K562 (cell line): ENCODE measurements at regions not wholly inside any gene's neighbourhood (a gene's known extent, or its start where the extent isn't known, plus 50 kb on each side); places are given as distances from the start of the nearest gene placed in this dataset.

ENCODE experiments used
- ATAC-seq: fragments of 200-7000 bp; cut with Tn5 transposase; 3 replicates; pipeline ENCODE4 v1.9.1; 2020; ENCODE audit warnings: moderate library complexity
- BruUV-seq: library from RNA; stranded (reverse); fragments of 400-500 nt; replicated peaks from 2 replicates; lab custom pipeline; 2021; lab: Mats Ljungman, UMichigan
- CTCF ChIA-PET: fragments of 300-600 bp; formaldehyde crosslinking; extraction: SDS; loops from one replicate; lab custom pipeline; 2021; ENCODE audit warnings: low intra/inter-chr PET ratio; lab: Yijun Ruan, JAX
- POLR2A ChIA-PET: fragments of 300-600, 350-650 bp; sonication (Branson Sonifier 250); formaldehyde crosslinking; extraction: SDS; loops from one replicate; lab custom pipeline; 2021; ENCODE audit warnings: antibody characterized with exemption, inconsistent platforms; lab: Yijun Ruan, JAX
- DNase-seq, 4 experiments: peaks; one replicate each; pipeline versions ENCODE4 v3.0.0 to v3.0.0-alpha.2; 2011 to 2018; ENCODE audit warnings: low spot score in 3 of 4, mixed read lengths in 3 of 4; ENCODE audit errors: extremely low read depth in 1 of 4
- FAIRE-seq: peaks from 2 replicates; lab custom pipeline; 2011; peaks lifted over from hg19 to GRCh38; lab: Jason Lieb, UNC
- H2AFZ ChIP-seq: 2 replicates; pipeline ENCODE4 v1.6.0; 2011; ENCODE audit warnings: low read depth, low read length, control low read depth, inconsistent platforms
- H3K27ac ChIP-seq: fragments of 200-600 bp; 3 replicates; pipeline ENCODE4 v1.8.0; 2011; ENCODE audit warnings: low read depth, mild to moderate bottlenecking, control low read depth, inconsistent platforms, low read length, moderate library complexity, mixed read lengths; ENCODE audit errors: extremely low read depth
- H3K27me3 ChIP-seq, 2 experiments: fragments of 300-600 bp in 1 of 2; 2 replicates in 1 of 2; 3 replicates in 1 of 2; pipeline versions ENCODE4 v1.6.0 to v1.8.0; 2011; ENCODE audit warnings: inconsistent platforms in 2 of 2, low read length in 2 of 2, mild to moderate bottlenecking in 1 of 2, mixed read lengths in 1 of 2, moderate library complexity in 1 of 2; ENCODE audit not compliant: control insufficient read depth in 2 of 2, insufficient read depth in 2 of 2
- H3K36me3 ChIP-seq: fragments of 300-600 bp; 3 replicates; pipeline ENCODE4 v1.8.0; 2011; ENCODE audit warnings: mild to moderate bottlenecking, low read length, inconsistent platforms; ENCODE audit not compliant: control insufficient read depth, insufficient read depth
- H3K4me1 ChIP-seq, 2 experiments: fragments of 200-600 bp in 1 of 2; replicated peaks in 1 of 2; 2 replicates in 1 of 2; 3 replicates in 1 of 2; pipeline versions ENCODE4 v1.5.1 to v1.8.0; 2011; ENCODE audit warnings: inconsistent platforms in 2 of 2, low read length in 2 of 2, mild to moderate bottlenecking in 1 of 2, mixed read lengths in 1 of 2, moderate library complexity in 1 of 2; ENCODE audit not compliant: control insufficient read depth in 2 of 2, insufficient read depth in 2 of 2
- H3K4me2 ChIP-seq: 2 replicates; pipeline ENCODE4 v1.6.1; 2011; ENCODE audit warnings: low read length, control low read depth, inconsistent platforms, mixed read lengths; ENCODE audit not compliant: insufficient read depth
- H3K4me3 ChIP-seq: fragments of 200-600 bp; sonication (generic), shearing (Covaris generic); 2 replicates; pipeline ENCODE4 v1.5.1; 2016; ENCODE audit warnings: control low read depth, inconsistent platforms
- H3K79me2 ChIP-seq: fragments of 200-600 bp; 3 replicates; pipeline ENCODE4 v1.8.0; 2011; ENCODE audit warnings: low read length, inconsistent platforms; ENCODE audit not compliant: control insufficient read depth, insufficient read depth
- H3K9ac ChIP-seq, 2 experiments: 2 replicates each; pipeline versions ENCODE4 v1.6.0 to v1.6.1; 2011; ENCODE audit warnings: low read depth in 2 of 2, low read length in 2 of 2, control low read depth in 1 of 2, inconsistent platforms in 1 of 2, mild to moderate bottlenecking in 1 of 2, mixed read lengths in 1 of 2; ENCODE audit not compliant: insufficient read depth in 1 of 2
- H3K9me1 ChIP-seq: one replicate; pipeline ENCODE4 v1.6.0; 2011; ENCODE audit warnings: inconsistent platforms, mild to moderate bottlenecking, low read length, moderate library complexity; ENCODE audit not compliant: control insufficient read depth, insufficient read depth
- H3K9me3 ChIP-seq: replicated peaks from 2 replicates; pipeline ENCODE4 v1.5.1; 2011; ENCODE audit warnings: low read depth, low read length, inconsistent platforms; ENCODE audit not compliant: control insufficient read depth, insufficient read depth
- H4K20me1 ChIP-seq: replicated peaks from 2 replicates; pipeline ENCODE4 v1.6.1; 2011; ENCODE audit warnings: low read length, inconsistent platforms, mixed read lengths; ENCODE audit not compliant: control insufficient read depth, insufficient read depth
- BCOR ChIP-seq: fragments of 450-650 bp; IDR thresholded peaks from 2 replicates; pipeline ENCODE4 v1.6.1; 2016
- C11orf30 ChIP-seq: fragments of 450-650 bp; IDR thresholded peaks from 2 replicates; pipeline ENCODE4 v1.6.1; 2016; ENCODE audit warnings: low read depth, mild to moderate bottlenecking
- ELF4 ChIP-seq: fragments of 450-650 bp; formaldehyde crosslinking; IDR thresholded peaks from 2 replicates; pipeline ENCODE4 v1.4.0; 2022; ENCODE audit warnings: missing genetic modification characterization
- HDAC2 ChIP-seq: fragments of 450-650 bp; IDR thresholded peaks from 2 replicates; pipeline ENCODE4 v1.6.1; 2016; ENCODE audit warnings: mild to moderate bottlenecking
- KDM4B ChIP-seq, 2 experiments: fragments of 450-650 bp in 1 of 2; sonication (generic) in 1 of 2; IDR thresholded peaks; 2 replicates each; pipeline ENCODE4 v1.6.1; 2016 to 2017; ENCODE audit warnings: borderline replicate concordance in 2 of 2, antibody characterized with exemption in 1 of 2, low read depth in 1 of 2, mild to moderate bottlenecking in 1 of 2
- POLR2A ChIP-seq: fragments of 450-650 bp; conservative IDR thresholded peaks from 2 replicates; pipeline ENCODE4 v1.6.1; 2016
- POLR2G ChIP-seq: fragments of 200-400 bp; formaldehyde crosslinking; IDR thresholded peaks from 2 replicates; pipeline ENCODE4 v1.6.1; 2017; ENCODE audit warnings: low read depth, mild to moderate bottlenecking, antibody characterized with exemption, low read length, moderate library complexity
- PTBP1 ChIP-seq: fragments of 200-400 bp; formaldehyde crosslinking; IDR thresholded peaks from 2 replicates; pipeline ENCODE4 v1.6.1; 2017; ENCODE audit warnings: low read depth, low read length
- TFE3 ChIP-seq: fragments of 450-650 bp; formaldehyde crosslinking; IDR thresholded peaks from 2 replicates; pipeline ENCODE4 v1.4.0; 2020; ENCODE audit warnings: mild to moderate bottlenecking, mixed read lengths
- XRCC3 ChIP-seq: fragments of 450-650 bp; IDR thresholded peaks from 2 replicates; pipeline ENCODE4 v1.6.1; 2017; ENCODE audit warnings: mild to moderate bottlenecking, moderate library complexity
- ZNF140 ChIP-seq: fragments of 250-450 bp; sonication (Bioruptor Pico); IDR thresholded peaks from 2 replicates; pipeline ENCODE4 v1.8.0; 2021; ENCODE audit warnings: moderate library complexity, mild to moderate bottlenecking, inconsistent platforms
- ZNF143 ChIP-seq: sonication (generic); formaldehyde crosslinking; IDR thresholded peaks from 2 replicates; pipeline ENCODE4 v1.9.0; 2022; ENCODE audit warnings: mild to moderate bottlenecking, missing genetic modification reagents
- ZNF224 ChIP-seq: sonication (generic); formaldehyde crosslinking; IDR thresholded peaks from 2 replicates; pipeline ENCODE4 v1.8.0; 2022; ENCODE audit warnings: mild to moderate bottlenecking, missing genetic modification reagents
- ZNF277 ChIP-seq: fragments of 250-450 bp; sonication (Bioruptor Pico); IDR thresholded peaks from 2 replicates; pipeline ENCODE4 v1.8.0; 2022; ENCODE audit warnings: inconsistent platforms, mild to moderate bottlenecking, moderate library complexity, borderline replicate concordance
- ZNF511 ChIP-seq: sonication (generic); formaldehyde crosslinking; IDR thresholded peaks from 2 replicates; pipeline ENCODE4 v1.8.0; 2022; ENCODE audit warnings: mild to moderate bottlenecking, missing genetic modification reagents
- WGBS: fragments of 100-300 bp; shearing (Covaris generic); methylation state at CpG from one replicate; pipeline ENCODE4 v1.1.6; 2016; ENCODE audit warnings: low coverage, mixed read lengths; ENCODE audit not compliant: insufficient coverage; ENCODE audit errors: missing lambda C conversion rate; 5-methylcytosine and 5-hydroxymethylcytosine counted together
- in situ Hi-C: fragments of 300-500 bp; cut with MboI; formaldehyde crosslinking; loops from 4 replicates; pipeline ENCODE4 v1.15.0; 2018; ENCODE audit warnings: inconsistent platforms, mixed read lengths
- intact Hi-C: fragments of 100-400 bp; cut with micrococcal nuclease; formaldehyde crosslinking; loops from 2 replicates; pipeline ENCODE4 v1.14.2; 2022
- TF ChIP-seq, protein P1 (sequence below): fragments of 450-650 bp; conservative IDR thresholded peaks from 2 replicates; pipeline ENCODE4 v1.6.1; 2016; ENCODE audit warnings: missing genetic modification characterization, low read depth, mild to moderate bottlenecking, control low read depth, missing compliant biosample characterization

DNA sequence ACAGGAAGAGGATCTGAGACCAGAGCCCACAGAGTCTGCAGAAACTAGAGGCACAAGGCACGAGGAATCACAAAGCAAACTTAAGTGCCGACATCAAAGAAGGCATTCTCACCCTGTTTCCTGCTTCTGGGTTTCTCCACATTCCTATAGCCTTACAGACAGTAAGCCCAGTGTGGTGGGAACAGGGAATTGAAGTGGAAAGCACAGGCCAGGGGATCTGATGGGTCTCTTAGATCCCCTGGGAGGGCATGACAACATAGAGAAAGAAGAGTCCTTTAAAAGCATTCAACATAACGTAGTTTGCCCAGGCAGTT lies 75.6 kb upstream of the FRMD6 start (continued):
- TF ChIP-seq KDM4B (IDR thresholded peaks at IDR 0.05; ENCODE audit: borderline replicate concordance in 2 of 2, low read depth in 1 of 2) (no peak), HDAC2 (no peak), ZNF277 (CRISPR knock-in tag) (no peak), ZNF140 (CRISPR knock-in tag) (no peak), ELF4 (CRISPR knock-in tag) (no peak), ZNF224 (no peak)

DNA sequence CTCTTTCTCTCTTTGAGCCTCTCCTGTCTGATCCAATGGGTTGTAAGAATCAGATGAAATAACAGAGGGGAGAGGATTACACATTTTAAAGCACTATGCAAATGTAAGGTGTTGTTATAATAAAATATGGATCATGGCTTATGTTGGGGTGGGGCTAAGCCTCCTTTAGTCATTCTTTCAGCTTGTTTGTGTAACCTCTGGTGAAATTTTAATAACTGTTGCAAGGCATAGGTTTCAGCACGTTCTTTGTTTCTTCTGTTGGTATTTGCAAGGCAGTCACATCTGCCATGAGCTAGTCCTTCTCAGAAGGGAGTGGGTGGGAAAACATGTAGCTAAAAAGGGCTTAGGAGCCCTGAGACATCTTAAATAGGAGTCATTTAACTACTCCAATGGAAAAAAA lies 74.8 kb upstream of the FRMD6 start:
- in situ Hi-C loops = no loop called here
- H3K4me3 ChIP-seq = no peak overlapping the region
- ATAC-seq (no peak), DNase-seq (no peak), FAIRE-seq (no peak)
- TF ChIP-seq ZNF511 (CRISPR knock-in tag) (no peak), TFE3 (CRISPR knock-in tag) (no peak), POLR2A (no peak), ZNF143 (CRISPR knock-in tag) (no peak), C11orf30 (no peak), XRCC3 (no peak), BCOR (no peak), POLR2G (no peak), PTBP1 (no peak)
- TF ChIP-seq, protein P1, sequence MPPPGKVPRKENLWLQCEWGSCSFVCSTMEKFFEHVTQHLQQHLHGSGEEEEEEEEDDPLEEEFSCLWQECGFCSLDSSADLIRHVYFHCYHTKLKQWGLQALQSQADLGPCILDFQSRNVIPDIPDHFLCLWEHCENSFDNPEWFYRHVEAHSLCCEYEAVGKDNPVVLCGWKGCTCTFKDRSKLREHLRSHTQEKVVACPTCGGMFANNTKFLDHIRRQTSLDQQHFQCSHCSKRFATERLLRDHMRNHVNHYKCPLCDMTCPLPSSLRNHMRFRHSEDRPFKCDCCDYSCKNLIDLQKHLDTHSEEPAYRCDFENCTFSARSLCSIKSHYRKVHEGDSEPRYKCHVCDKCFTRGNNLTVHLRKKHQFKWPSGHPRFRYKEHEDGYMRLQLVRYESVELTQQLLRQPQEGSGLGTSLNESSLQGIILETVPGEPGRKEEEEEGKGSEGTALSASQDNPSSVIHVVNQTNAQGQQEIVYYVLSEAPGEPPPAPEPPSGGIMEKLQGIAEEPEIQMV (tag) = no peak
- CTCF ChIA-PET = no interaction called here
- no TSS peak for BruUV-seq
- no peak overlapping the region for H3K27ac ChIP-seq
- H3K9me3 ChIP-seq = no peaks in the 10 kb centered on the region
- no peaks in the 10 kb centered on the region for H3K36me3 ChIP-seq
- POLR2A ChIA-PET = interaction anchor here (0.6 to 0.7 kb wide), 2 partner anchors 436 to 793 kb away, joined by 3 read pairs; no protein-coding TSS in a partner anchor
- no peak overlapping the region for H2AFZ ChIP-seq
- no peaks in the 10 kb centered on the region for H3K9me1 ChIP-seq
- intact Hi-C loops = no loop called here
- no peaks in the 10 kb centered on the region for H3K79me2 ChIP-seq
- no peaks in the 10 kb centered on the region for H4K20me1 ChIP-seq
- H3K9ac ChIP-seq = no peak overlapping the region
- no peaks in the 10 kb centered on the region; a peak in 1 of 5 replicates for H3K27me3 ChIP-seq
- no peaks in the 10 kb centered on the region for H3K4me1 ChIP-seq
- 0% methylated on average over 1 of the region's 1 CpG for WGBS
- H3K4me2 ChIP-seq = no peak overlapping the region
